NT2/D1 (cell line): ENCODE measurements at regions not wholly inside any gene's neighbourhood (a gene's known extent, or its start where the extent isn't known, plus 50 kb on each side); places are given as distances from the start of the nearest gene placed in this dataset.

ENCODE experiments used
- SUZ12 ChIP-seq: IDR thresholded peaks from 2 replicates; pipeline ENCODE4 v1.6.1; 2011; ENCODE audit not compliant: insufficient read length, insufficient read depth; ENCODE audit errors: extremely low read depth
- YY1 ChIP-seq: IDR thresholded peaks from 2 replicates; pipeline ENCODE4 v1.6.1; 2011; ENCODE audit not compliant: insufficient read length, insufficient read depth

- no peak for TF ChIP-seq YY1
- TF ChIP-seq SUZ12 = no peak
Observed at GRCh38 chr6:121666814-121667213, 231.4 kb downstream of the GJA1 start.
